ENCODE measurements at regions not wholly inside any gene's neighbourhood (a gene's known extent, or its start where the extent isn't known, plus 50 kb on each side); places are given as distances from the start of the nearest gene placed in this dataset.

DNA sequence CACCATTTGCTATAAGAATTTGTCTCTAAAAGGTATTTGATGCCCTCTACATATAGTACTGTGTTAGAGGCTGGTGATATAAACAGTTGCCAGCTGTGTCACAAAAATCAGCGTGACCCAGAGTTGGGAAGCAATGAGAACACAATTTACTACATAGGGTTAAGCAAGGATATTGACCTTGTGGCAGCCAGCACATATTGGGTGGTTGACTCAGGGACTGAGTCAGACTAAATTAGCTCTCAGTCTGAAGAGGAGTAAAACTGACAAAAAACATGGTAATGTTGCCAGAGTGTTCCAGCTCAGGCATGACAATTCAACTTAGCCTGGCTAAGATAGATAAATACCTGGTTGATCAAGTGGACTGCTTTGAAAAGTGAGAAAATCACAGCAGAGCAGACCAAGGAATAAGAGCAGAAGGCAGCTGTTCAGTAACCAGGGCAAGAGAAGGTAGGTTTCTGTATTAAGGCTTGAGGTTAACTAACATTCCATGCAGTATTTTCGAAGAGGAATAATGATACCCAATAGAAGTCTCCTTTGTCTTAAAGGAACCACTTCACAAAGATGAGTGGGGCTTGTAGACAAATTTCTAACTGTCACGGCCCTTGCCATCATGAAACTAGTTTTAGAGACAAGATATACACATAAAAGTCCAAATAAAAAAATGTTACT is 108.2 kb upstream of the ERBB4 start:
- Histone ChIP-seq H3K4me2 (ENCODE audit: insufficient read depth, low read length) (no peak overlapping the region), H3K9me3 (replicated peaks; ENCODE audit: control insufficient read depth, insufficient read depth, low read depth, low read length) (no peaks in the 10 kb centered on the region), H3K27me3 (ENCODE audit: control insufficient read depth in 2 of 2, insufficient read depth in 2 of 2, low read length in 2 of 2) (no peaks in the 10 kb centered on the region), H3K9me1 (ENCODE audit: control insufficient read depth, insufficient read depth, low read length) (no peaks in the 10 kb centered on the region), H4K20me1 (replicated peaks; ENCODE audit: control insufficient read depth, insufficient read depth, low read length) (no peaks in the 10 kb centered on the region), H3K4me3 (no peak overlapping the region), H3K4me1 (replicated peaks in 1 of 2; ENCODE audit: control insufficient read depth in 2 of 2, insufficient read depth in 2 of 2, low read length in 2 of 2) (no peaks in the 10 kb centered on the region), H2AFZ (ENCODE audit: low read depth, low read length) (no peak overlapping the region), H3K27ac (ENCODE audit: extremely low read depth, low read depth, low read length) (no peak overlapping the region), H3K9ac (ENCODE audit: insufficient read depth in 1 of 2, low read depth in 2 of 2, low read length in 2 of 2) (no peak overlapping the region), H3K36me3 (ENCODE audit: control insufficient read depth, insufficient read depth, low read length) (no peaks in the 10 kb centered on the region), H3K79me2 (ENCODE audit: control insufficient read depth, insufficient read depth, low read length) (no peaks in the 10 kb centered on the region)
- BruUV-seq (replicated peaks), result no TSS peak
- in situ Hi-C loops (cut with MboI), result no loop called here
- 0% methylated on average over 3 of the region's 3 CpGs for WGBS (ENCODE audit: insufficient coverage, low coverage, missing lambda C conversion rate)
- no peak for TF ChIP-seq HDAC3 (IDR thresholded peaks at IDR 0.05; ENCODE audit: borderline replicate concordance, partially characterized antibody)
- TF ChIP-seq LCOR (CRISPR knock-in tag; IDR thresholded peaks at IDR 0.05), result no peak
- TF ChIP-seq, protein P1, sequence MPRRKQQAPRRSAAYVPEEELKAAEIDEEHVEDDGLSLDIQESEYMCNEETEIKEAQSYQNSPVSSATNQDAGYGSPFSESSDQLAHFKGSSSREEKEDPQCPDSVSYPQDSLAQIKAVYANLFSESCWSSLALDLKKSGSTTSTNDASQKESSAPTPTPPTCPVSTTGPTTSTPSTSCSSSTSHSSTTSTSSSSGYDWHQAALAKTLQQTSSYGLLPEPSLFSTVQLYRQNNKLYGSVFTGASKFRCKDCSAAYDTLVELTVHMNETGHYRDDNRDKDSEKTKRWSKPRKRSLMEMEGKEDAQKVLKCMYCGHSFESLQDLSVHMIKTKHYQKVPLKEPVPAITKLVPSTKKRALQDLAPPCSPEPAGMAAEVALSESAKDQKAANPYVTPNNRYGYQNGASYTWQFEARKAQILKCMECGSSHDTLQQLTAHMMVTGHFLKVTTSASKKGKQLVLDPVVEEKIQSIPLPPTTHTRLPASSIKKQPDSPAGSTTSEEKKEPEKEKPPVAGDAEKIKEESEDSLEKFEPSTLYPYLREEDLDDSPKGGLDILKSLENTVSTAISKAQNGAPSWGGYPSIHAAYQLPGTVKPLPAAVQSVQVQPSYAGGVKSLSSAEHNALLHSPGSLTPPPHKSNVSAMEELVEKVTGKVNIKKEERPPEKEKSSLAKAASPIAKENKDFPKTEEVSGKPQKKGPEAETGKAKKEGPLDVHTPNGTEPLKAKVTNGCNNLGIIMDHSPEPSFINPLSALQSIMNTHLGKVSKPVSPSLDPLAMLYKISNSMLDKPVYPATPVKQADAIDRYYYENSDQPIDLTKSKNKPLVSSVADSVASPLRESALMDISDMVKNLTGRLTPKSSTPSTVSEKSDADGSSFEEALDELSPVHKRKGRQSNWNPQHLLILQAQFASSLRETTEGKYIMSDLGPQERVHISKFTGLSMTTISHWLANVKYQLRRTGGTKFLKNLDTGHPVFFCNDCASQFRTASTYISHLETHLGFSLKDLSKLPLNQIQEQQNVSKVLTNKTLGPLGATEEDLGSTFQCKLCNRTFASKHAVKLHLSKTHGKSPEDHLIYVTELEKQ (CRISPR knock-in tag; IDR thresholded peaks at IDR 0.05), result no peak
- no peak for TF ChIP-seq SMAD4 (CRISPR knock-in tag; conservative IDR thresholded peaks at IDR 0.05)
- TF ChIP-seq TAF9B (IDR thresholded peaks at IDR 0.05; ENCODE audit: partially characterized antibody), result no peak
- TF ChIP-seq, protein P2, sequence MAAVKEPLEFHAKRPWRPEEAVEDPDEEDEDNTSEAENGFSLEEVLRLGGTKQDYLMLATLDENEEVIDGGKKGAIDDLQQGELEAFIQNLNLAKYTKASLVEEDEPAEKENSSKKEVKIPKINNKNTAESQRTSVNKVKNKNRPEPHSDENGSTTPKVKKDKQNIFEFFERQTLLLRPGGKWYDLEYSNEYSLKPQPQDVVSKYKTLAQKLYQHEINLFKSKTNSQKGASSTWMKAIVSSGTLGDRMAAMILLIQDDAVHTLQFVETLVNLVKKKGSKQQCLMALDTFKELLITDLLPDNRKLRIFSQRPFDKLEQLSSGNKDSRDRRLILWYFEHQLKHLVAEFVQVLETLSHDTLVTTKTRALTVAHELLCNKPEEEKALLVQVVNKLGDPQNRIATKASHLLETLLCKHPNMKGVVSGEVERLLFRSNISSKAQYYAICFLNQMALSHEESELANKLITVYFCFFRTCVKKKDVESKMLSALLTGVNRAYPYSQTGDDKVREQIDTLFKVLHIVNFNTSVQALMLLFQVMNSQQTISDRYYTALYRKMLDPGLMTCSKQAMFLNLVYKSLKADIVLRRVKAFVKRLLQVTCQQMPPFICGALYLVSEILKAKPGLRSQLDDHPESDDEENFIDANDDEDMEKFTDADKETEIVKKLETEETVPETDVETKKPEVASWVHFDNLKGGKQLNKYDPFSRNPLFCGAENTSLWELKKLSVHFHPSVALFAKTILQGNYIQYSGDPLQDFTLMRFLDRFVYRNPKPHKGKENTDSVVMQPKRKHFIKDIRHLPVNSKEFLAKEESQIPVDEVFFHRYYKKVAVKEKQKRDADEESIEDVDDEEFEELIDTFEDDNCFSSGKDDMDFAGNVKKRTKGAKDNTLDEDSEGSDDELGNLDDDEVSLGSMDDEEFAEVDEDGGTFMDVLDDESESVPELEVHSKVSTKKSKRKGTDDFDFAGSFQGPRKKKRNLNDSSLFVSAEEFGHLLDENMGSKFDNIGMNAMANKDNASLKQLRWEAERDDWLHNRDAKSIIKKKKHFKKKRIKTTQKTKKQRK (IDR thresholded peaks at IDR 0.05; ENCODE audit: borderline replicate concordance, low read depth, low read length), result no peak
- no peak for TF ChIP-seq JUND (IDR thresholded peaks at IDR 0.05; ENCODE audit: borderline replicate concordance, low read depth, low read length)
- no peak for TF ChIP-seq JUND (tag; IDR thresholded peaks at IDR 0.05; ENCODE audit: borderline replicate concordance, low read depth, low read length)
- no peak for TF ChIP-seq SREBF2 (CRISPR knock-in tag; IDR thresholded peaks at IDR 0.05)
- TF ChIP-seq, protein P3, sequence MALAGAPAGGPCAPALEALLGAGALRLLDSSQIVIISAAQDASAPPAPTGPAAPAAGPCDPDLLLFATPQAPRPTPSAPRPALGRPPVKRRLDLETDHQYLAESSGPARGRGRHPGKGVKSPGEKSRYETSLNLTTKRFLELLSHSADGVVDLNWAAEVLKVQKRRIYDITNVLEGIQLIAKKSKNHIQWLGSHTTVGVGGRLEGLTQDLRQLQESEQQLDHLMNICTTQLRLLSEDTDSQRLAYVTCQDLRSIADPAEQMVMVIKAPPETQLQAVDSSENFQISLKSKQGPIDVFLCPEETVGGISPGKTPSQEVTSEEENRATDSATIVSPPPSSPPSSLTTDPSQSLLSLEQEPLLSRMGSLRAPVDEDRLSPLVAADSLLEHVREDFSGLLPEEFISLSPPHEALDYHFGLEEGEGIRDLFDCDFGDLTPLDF (CRISPR knock-in tag; IDR thresholded peaks at IDR 0.05), result no peak
- TF ChIP-seq, protein P4, sequence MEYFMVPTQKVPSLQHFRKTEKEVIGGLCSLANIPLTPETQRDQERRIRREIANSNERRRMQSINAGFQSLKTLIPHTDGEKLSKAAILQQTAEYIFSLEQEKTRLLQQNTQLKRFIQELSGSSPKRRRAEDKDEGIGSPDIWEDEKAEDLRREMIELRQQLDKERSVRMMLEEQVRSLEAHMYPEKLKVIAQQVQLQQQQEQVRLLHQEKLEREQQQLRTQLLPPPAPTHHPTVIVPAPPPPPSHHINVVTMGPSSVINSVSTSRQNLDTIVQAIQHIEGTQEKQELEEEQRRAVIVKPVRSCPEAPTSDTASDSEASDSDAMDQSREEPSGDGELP (CRISPR knock-in tag; IDR thresholded peaks at IDR 0.05; ENCODE audit: borderline replicate concordance), result no peak
- no peak for TF ChIP-seq ZKSCAN1 (IDR thresholded peaks at IDR 0.05; ENCODE audit: low read depth, low read length)
- TF ChIP-seq ZNF24 (IDR thresholded peaks at IDR 0.05), result no peak
- no peak for TF ChIP-seq KHSRP (IDR thresholded peaks at IDR 0.05)
- DNase-seq (ENCODE audit: extremely low read depth in 1 of 4, low spot score in 3 of 4) (no peak), FAIRE-seq (no peak), ATAC-seq (no peak)
- intact Hi-C loops (cut with micrococcal nuclease), result no loop called here
- POLR2A ChIA-PET, result no interaction called here
- CTCF ChIA-PET (ENCODE audit: low intra/inter-chr PET ratio), result no interaction called here

All from K562 (cell line).